ENCODE measurements at regions not wholly inside any gene's neighbourhood (a gene's known extent, or its start where the extent isn't known, plus 50 kb on each side); places are given as distances from the start of the nearest gene placed in this dataset.
A peak's percentile ranks its signal among the peaks of the same experiment; 100 is the strongest.

- Histone ChIP-seq H3K36me3 (no peaks in the 10 kb centered on the region), H3K9me3 (no peaks in the 10 kb centered on the region), H3K4me1 (peaks cover 0 to 13% of the 10 kb centered on the region in 2 donors), H3K4me3 (no peak overlapping the region), H3K27me3 (no peaks in the 10 kb centered on the region), H3K27ac (no peak overlapping the region)
- peak in 1 of 2 donors; percentile 85 for DNase-seq (ENCODE audit: low spot score in 2 of 2)
- TF ChIP-seq CTCF (IDR thresholded peaks at IDR 0.05): peak; percentile 67 to 85 (median 78)
- intact Hi-C loops (cut with DNase I): loop anchor here (1.0 to 5.0 kb wide), 4 partner anchors 49 to 245 kb away; partner anchors contain the start of gene TPM1
Observed at GRCh38 chr15:62847900-62848489, 194.6 kb upstream of the TPM1 start.

GRCh38 chr15:62848632-62849050 lies 193.9 kb upstream of the TPM1 start:
- Histone ChIP-seq H3K27ac (no peak overlapping the region), H3K4me3 (no peak overlapping the region), H3K27me3 (no peaks in the 10 kb centered on the region), H3K36me3 (no peaks in the 10 kb centered on the region), H3K9me3 (no peaks in the 10 kb centered on the region), H3K4me1 (peaks cover 0 to 13% of the 10 kb centered on the region in 2 donors)
- peak in 1 of 3 experiments; percentile 29 for TF ChIP-seq CTCF (IDR thresholded peaks at IDR 0.05)
- no peak for DNase-seq (ENCODE audit: low spot score in 2 of 2)
- intact Hi-C loops (cut with DNase I): loop anchor here (1.0 to 5.0 kb wide), 4 partner anchors 49 to 245 kb away; partner anchors contain the start of gene TPM1

- Histone ChIP-seq H3K27me3 (no peaks in the 10 kb centered on the region), H3K36me3 (no peaks in the 10 kb centered on the region), H3K27ac (no peak overlapping the region), H3K4me3 (no peak overlapping the region), H3K4me1 (peaks cover 0 to 13% of the 10 kb centered on the region in 2 donors), H3K9me3 (no peaks in the 10 kb centered on the region)
- intact Hi-C loops (cut with DNase I): loop anchor here (2.0 to 5.0 kb wide), 4 partner anchors 48 to 193 kb away; partner anchors contain the start of gene TPM1
- no peak for TF ChIP-seq CTCF (IDR thresholded peaks at IDR 0.05)
- no peak for DNase-seq (ENCODE audit: low spot score in 2 of 2)
Observed at GRCh38 chr15:62849316-62850106, 193.0 kb upstream of the TPM1 start.

GRCh38 chr15:62850318-62850717 lies 192.2 kb upstream of the TPM1 start:
- no peaks in the 10 kb centered on the region for H3K9me3 ChIP-seq
- intact Hi-C loops (cut with DNase I): loop anchor here (2.0 kb wide), 1 partner anchor 78 kb away; no protein-coding TSS in a partner anchor
- DNase-seq (ENCODE audit: low spot score in 2 of 2): no peak
- H3K4me1 ChIP-seq: peaks cover 0 to 13% of the 10 kb centered on the region in 2 donors
- no peaks in the 10 kb centered on the region for H3K27me3 ChIP-seq
- no peak for TF ChIP-seq CTCF (IDR thresholded peaks at IDR 0.05)
- H3K4me3 ChIP-seq: no peak overlapping the region
- no peaks in the 10 kb centered on the region for H3K36me3 ChIP-seq
- no peak overlapping the region for H3K27ac ChIP-seq

- no peak for TF ChIP-seq CTCF (IDR thresholded peaks at IDR 0.05)
- no peak overlapping the region for H3K4me3 ChIP-seq
- DNase-seq (ENCODE audit: low spot score in 2 of 2): no peak
- peaks cover 0 to 13% of the 10 kb centered on the region in 2 donors for H3K4me1 ChIP-seq
- H3K36me3 ChIP-seq: no peaks in the 10 kb centered on the region
- intact Hi-C loops (cut with DNase I): loop anchor here (2.0 kb wide), 1 partner anchor 78 kb away; no protein-coding TSS in a partner anchor
- H3K27ac ChIP-seq: no peak overlapping the region
- H3K9me3 ChIP-seq: no peaks in the 10 kb centered on the region
- no peaks in the 10 kb centered on the region for H3K27me3 ChIP-seq
Observed at GRCh38 chr15:62850791-62851291, 191.7 kb upstream of the TPM1 start.

All from ascending aorta (tissue), 2 donors.